ENCODE measurements at regions not wholly inside any gene's neighbourhood (a gene's known extent, or its start where the extent isn't known, plus 50 kb on each side); places are given as distances from the start of the nearest gene placed in this dataset.

DNA sequence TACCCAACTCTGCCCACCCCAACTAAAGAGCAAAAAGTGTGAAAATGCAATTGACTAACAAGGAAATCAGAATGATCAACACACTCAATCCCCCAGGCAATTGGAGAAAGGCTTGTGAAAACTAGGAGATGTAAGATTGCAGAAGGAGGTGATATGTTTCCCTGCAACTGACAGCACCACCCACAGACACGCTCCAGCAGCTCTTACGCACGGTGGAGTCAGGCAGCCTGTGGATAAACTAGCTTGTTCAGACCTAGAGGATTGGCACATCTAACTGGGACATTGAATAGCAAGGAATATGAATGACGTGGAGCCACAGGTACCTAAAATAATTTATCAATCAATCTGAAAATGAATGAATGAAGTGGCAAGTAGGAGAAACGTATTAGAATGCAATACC lies 125.7 kb upstream of the MYO3A start:
- H3K4me3 ChIP-seq (ENCODE audit: low read depth, poor library complexity, severe bottlenecking): no peak overlapping the region
- intact Hi-C loops (cut with DNase I; ENCODE audit: low total_unique reads): no loop called here
- no peak for DNase-seq (ENCODE audit: low spot score in 2 of 2)
- WGBS, 2 donors: 47 to 50% methylated on average over 5 of the region's 5 CpGs
- TF ChIP-seq, protein P1, sequence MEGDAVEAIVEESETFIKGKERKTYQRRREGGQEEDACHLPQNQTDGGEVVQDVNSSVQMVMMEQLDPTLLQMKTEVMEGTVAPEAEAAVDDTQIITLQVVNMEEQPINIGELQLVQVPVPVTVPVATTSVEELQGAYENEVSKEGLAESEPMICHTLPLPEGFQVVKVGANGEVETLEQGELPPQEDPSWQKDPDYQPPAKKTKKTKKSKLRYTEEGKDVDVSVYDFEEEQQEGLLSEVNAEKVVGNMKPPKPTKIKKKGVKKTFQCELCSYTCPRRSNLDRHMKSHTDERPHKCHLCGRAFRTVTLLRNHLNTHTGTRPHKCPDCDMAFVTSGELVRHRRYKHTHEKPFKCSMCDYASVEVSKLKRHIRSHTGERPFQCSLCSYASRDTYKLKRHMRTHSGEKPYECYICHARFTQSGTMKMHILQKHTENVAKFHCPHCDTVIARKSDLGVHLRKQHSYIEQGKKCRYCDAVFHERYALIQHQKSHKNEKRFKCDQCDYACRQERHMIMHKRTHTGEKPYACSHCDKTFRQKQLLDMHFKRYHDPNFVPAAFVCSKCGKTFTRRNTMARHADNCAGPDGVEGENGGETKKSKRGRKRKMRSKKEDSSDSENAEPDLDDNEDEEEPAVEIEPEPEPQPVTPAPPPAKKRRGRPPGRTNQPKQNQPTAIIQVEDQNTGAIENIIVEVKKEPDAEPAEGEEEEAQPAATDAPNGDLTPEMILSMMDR (IDR thresholded peaks at IDR 0.05): no peak
- TF ChIP-seq POLR2A (IDR thresholded peaks at IDR 0.05): no peak

DNA sequence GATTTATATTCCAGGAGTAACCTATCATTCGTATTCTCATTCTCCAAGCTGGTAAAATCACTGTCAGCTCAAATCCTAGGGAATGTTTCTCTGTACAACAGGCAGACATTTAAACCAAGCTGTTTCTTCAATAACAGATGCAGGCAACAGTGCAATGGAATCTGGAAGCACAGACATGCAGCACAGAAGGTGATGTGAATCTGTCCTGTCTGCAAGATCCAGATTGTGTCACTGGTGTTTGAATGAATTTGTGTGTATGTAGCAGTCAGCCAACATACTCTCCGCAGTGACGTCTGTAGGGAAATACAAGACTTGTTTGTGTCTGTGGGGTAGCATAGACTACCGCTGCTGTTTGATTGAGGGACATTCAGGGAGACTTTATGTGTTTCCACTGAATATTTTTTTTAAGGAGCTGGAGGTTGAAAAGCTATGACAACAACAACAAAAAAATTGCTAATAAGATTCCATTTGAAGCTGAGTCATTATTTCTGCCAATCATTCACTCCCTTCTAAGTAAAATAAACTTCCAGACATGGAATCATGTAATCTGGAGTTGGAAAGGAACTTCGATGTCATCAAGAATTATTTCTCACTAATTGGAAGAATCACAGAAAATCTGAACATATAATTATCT lies 122.9 kb upstream of the MYO3A start:
- intact Hi-C loops (cut with DNase I; ENCODE audit: low total_unique reads): no loop called here
- 66 to 72% methylated on average over 5 of the region's 5 CpGs for WGBS, 2 donors
- no peak for TF ChIP-seq POLR2A (IDR thresholded peaks at IDR 0.05)
- TF ChIP-seq, protein P1 (IDR thresholded peaks at IDR 0.05): no peak
- H3K4me3 ChIP-seq (ENCODE audit: low read depth, poor library complexity, severe bottlenecking): no peak overlapping the region
- no peak for DNase-seq (ENCODE audit: low spot score in 2 of 2)

DNA sequence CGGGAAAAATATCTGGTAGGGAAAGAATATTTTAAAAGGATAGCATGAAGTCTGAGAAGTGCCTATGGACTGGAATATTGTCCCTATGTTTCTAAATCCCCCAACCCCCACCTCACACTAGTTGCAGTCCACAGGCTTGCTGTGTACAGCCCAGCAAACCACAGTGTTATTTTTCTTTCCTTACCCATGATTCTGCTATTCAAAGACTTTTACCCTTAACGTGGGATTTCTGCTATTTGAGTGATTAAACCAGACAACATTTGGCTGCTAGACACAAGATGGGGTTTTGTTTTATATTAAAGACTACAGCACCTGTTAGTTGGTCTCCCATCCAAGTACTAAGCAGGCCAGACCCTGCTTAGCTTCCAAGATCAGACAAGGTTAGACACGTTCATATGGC lies 120.5 kb upstream of the MYO3A start:
- intact Hi-C loops (cut with DNase I; ENCODE audit: low total_unique reads): no loop called here
- DNase-seq (ENCODE audit: low spot score in 2 of 2): no peak
- no peak for TF ChIP-seq POLR2A (IDR thresholded peaks at IDR 0.05)
- TF ChIP-seq, protein P1 (IDR thresholded peaks at IDR 0.05): no peak
- WGBS, 2 donors: 59 to 65% methylated on average over 3 of the region's 3 CpGs
- no peak overlapping the region for H3K4me3 ChIP-seq (ENCODE audit: low read depth, poor library complexity, severe bottlenecking)

DNA sequence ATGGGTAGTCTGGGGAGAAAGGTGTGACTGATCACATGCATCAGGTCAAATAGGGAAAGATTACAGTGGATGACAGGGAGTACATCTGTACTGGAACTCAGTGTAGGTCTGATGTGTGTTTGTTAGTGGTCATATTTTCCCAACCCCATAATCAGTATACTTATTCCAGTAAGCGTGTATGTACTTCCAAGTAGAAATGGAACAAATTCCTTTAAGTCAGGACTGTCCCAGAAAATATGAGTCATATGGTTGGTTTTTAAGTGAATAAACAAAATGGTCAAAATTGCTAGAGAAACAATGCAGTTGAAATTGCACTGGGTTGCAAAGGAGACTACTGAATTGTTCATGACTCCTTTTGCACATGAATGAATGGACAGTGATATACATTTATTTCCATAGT lies 118.8 kb upstream of the MYO3A start:
- intact Hi-C loops (cut with DNase I; ENCODE audit: low total_unique reads): no loop called here
- 43 to 59% methylated on average over 1 of the region's 1 CpG for WGBS, 2 donors
- H3K4me3 ChIP-seq (ENCODE audit: low read depth, poor library complexity, severe bottlenecking): no peak overlapping the region
- TF ChIP-seq, protein P1 (IDR thresholded peaks at IDR 0.05): no peak
- TF ChIP-seq POLR2A (IDR thresholded peaks at IDR 0.05): no peak
- no peak for DNase-seq (ENCODE audit: low spot score in 2 of 2)

DNA sequence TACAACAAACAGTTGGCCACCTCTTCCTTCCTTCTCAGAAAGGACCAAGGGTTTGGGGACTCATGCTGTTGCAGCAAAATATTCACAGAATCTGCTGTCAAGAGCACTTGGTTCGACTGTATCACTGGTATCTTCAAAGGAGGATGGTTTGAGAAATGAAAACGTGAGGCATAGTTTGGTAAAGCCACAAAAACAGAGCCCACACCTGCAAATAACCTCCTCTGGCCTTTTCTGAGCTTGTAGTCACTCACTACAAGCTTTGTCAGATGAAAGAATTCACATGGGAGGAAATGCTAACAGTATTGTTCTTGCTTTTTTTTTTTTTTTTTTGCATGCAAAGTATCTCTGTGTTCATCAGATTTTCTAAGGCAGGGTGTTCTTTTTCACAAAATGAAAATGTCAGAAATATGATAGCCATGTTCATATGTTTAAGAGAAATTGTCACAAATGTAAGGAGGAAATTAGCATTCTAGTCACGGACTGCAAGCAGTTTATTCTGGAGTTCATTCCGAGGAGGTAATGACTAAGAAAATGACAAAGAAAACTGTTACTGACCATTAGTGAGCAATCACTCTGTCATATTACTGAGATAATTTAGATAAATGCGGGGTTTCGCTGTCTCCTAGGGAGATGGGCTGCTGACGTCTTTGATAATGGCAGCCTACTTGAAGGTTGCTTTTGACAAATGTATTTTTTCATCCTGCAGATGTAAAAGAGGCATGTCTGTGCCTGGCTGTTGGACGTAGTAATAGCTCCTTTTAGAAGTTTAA lies 117.8 kb upstream of the MYO3A start:
- DNase-seq (ENCODE audit: low spot score in 2 of 2): no peak
- H3K4me3 ChIP-seq (ENCODE audit: low read depth, poor library complexity, severe bottlenecking): no peak overlapping the region
- no peak for TF ChIP-seq POLR2A (IDR thresholded peaks at IDR 0.05)
- WGBS, 2 donors: 44 to 54% methylated on average over 8 of the region's 8 CpGs
- intact Hi-C loops (cut with DNase I; ENCODE audit: low total_unique reads): no loop called here

DNA sequence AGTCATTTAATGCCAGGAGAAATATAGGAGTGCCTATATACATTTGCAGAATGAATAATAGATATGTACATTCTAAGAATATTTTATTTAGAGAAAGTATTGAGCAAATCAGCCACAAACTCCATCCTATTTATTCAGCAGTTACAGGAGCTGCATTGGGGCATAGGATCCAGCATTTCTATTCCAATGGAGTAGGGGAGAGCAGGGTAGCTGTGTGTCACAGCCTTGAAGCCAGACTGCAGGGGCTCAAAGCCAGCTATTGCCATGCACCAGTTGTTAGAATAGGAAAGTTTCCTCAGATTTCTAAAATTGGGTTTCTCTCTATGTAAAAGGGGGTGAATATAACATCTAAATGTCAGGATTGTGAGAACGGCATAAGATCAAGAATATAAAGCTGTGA lies 116.8 kb upstream of the MYO3A start:
- no peak for DNase-seq (ENCODE audit: low spot score in 2 of 2)
- 84 to 91% methylated on average over 1 of the region's 1 CpG for WGBS, 2 donors
- no peak overlapping the region for H3K4me3 ChIP-seq (ENCODE audit: low read depth, poor library complexity, severe bottlenecking)
- intact Hi-C loops (cut with DNase I; ENCODE audit: low total_unique reads): no loop called here
- TF ChIP-seq POLR2A (IDR thresholded peaks at IDR 0.05): no peak
- TF ChIP-seq, protein P1 (IDR thresholded peaks at IDR 0.05): no peak
